GM21381 (cell line): ENCODE measurements at regions not wholly inside any gene's neighbourhood (a gene's known extent, or its start where the extent isn't known, plus 50 kb on each side); places are given as distances from the start of the nearest gene placed in this dataset.
"Not testable (repeated sequence)": the region's sequence is repeated elsewhere in the genome, so short reads cannot be mapped to it uniquely, and the experiment has no call there.

Source experiments
- ATAC-seq: cut with Tn5 transposase; IDR thresholded peaks from one replicate; pipeline ENCODE4 v1.9.1; 2021; ENCODE audit warnings: mild to moderate bottlenecking, moderate library complexity; ENCODE audit not compliant: unreplicated experiment

- ATAC-seq = no peak
Measured at GRCh38 chr1:234907208-234907939, 221.3 kb downstream of the TOMM20 start.

GRCh38 chr1:234906654-234907053 lies 222.0 kb downstream of the TOMM20 start:
- no peak for ATAC-seq

GRCh38 chr1:234902774-234903547 lies 225.7 kb downstream of the TOMM20 start:
- ATAC-seq = no peak

GRCh38 chr1:234901491-234902049 lies 227.1 kb downstream of the TOMM20 start:
- no peak for ATAC-seq

- no peak for ATAC-seq
Measured at GRCh38 chr1:234900595-234900994, 228.0 kb downstream of the TOMM20 start.

GRCh38 chr1:234899730-234900072 lies 228.9 kb downstream of the TOMM20 start:
- ATAC-seq = no peak

GRCh38 chr1:234899041-234899729 lies 229.5 kb downstream of the TOMM20 start:
- no peak for ATAC-seq

- ATAC-seq = no peak
Measured at GRCh38 chr1:234898455-234899033, 230.1 kb downstream of the TOMM20 start.

- no peak for ATAC-seq
Measured at GRCh38 chr1:234897754-234898454, 230.7 kb downstream of the TOMM20 start.

GRCh38 chr1:234897390-234897749 lies 231.3 kb downstream of the TOMM20 start:
- no peak for ATAC-seq

- no peak for ATAC-seq
Measured at GRCh38 chr1:234896477-234897389, 231.9 kb downstream of the TOMM20 start.

- ATAC-seq = no peak
Measured at GRCh38 chr1:234893725-234894630, 234.7 kb downstream of the TOMM20 start.

- no peak for ATAC-seq
Measured at GRCh38 chr1:234893359-234893724, 235.3 kb downstream of the TOMM20 start.

GRCh38 chr1:234892642-234893041 lies 236.0 kb downstream of the TOMM20 start:
- no peak for ATAC-seq

GRCh38 chr1:234891427-234891826 lies 237.2 kb downstream of the TOMM20 start:
- no peak for ATAC-seq

- ATAC-seq = no peak
Measured at GRCh38 chr1:234889643-234890042, 239.0 kb downstream of the TOMM20 start.

- ATAC-seq = not testable (repeated sequence)
Measured at GRCh38 chr1:234888247-234888646, 240.4 kb downstream of the TOMM20 start.

GRCh38 chr1:234887016-234887900 lies 241.4 kb downstream of the TOMM20 start:
- no peak for ATAC-seq
